ENCODE measurements at regions not wholly inside any gene's neighbourhood (a gene's known extent, or its start where the extent isn't known, plus 50 kb on each side); places are given as distances from the start of the nearest gene placed in this dataset.

DNA sequence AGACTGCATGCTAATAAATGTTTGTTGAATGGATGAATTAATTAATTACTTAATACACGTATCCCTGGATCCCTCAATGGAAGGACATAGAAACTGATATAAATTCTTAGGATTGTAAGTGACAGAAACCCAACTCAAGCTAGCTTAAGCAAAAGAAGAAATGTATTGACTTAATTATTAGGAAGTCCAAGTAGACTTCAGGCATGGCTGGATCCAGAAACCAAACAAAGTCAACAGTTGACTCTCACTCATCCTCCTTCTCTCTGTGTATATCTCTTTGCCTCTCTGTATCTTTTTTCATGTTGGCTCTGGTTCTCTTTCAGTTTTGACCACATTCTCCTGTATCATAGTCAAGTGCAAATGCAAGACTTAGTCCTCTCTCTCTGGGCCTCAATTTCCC is 82.0 kb upstream of the CTNNBL1 start:
- Histone ChIP-seq H3K79me2 (ENCODE audit: insufficient read depth, low read length) (no peaks in the 10 kb centered on the region), H3K27ac (ENCODE audit: low read length) (no peak overlapping the region), H4K20me1 (ENCODE audit: insufficient read depth, low read length) (0 out of 2 replicates have a peak, but pooled peaks cover 4% of the 10 kb centered on the region), H3K27me3 (ENCODE audit: insufficient read depth, low read length, poor library complexity) (no peaks in the 10 kb centered on the region), H3K9ac (ENCODE audit: low read depth, low read length) (no peak overlapping the region), H3K36me3 (ENCODE audit: insufficient read depth, low read length) (no peaks in the 10 kb centered on the region), H3K4me3 (ENCODE audit: low read depth in 1 of 2, low read length in 2 of 2) (no peak overlapping the region), H3K9me3 (ENCODE audit: insufficient read depth, low read length, severe bottlenecking) (no peaks in the 10 kb centered on the region), H2AFZ (ENCODE audit: low read depth, low read length) (no peak overlapping the region), H3K4me2 (ENCODE audit: insufficient read depth, low read length) (no peak overlapping the region), H3K4me1 (ENCODE audit: insufficient read depth, low read length) (no peaks in the 10 kb centered on the region)
- DNase-seq (no peak), ATAC-seq (ENCODE audit: insufficient read depth, low read depth) (no peak)
- no peak for TF ChIP-seq EZH2 (IDR thresholded peaks at IDR 0.05; ENCODE audit: borderline replicate concordance, low read depth, low read length, severe bottlenecking)
- TF ChIP-seq, protein P1, sequence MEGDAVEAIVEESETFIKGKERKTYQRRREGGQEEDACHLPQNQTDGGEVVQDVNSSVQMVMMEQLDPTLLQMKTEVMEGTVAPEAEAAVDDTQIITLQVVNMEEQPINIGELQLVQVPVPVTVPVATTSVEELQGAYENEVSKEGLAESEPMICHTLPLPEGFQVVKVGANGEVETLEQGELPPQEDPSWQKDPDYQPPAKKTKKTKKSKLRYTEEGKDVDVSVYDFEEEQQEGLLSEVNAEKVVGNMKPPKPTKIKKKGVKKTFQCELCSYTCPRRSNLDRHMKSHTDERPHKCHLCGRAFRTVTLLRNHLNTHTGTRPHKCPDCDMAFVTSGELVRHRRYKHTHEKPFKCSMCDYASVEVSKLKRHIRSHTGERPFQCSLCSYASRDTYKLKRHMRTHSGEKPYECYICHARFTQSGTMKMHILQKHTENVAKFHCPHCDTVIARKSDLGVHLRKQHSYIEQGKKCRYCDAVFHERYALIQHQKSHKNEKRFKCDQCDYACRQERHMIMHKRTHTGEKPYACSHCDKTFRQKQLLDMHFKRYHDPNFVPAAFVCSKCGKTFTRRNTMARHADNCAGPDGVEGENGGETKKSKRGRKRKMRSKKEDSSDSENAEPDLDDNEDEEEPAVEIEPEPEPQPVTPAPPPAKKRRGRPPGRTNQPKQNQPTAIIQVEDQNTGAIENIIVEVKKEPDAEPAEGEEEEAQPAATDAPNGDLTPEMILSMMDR (IDR thresholded peaks at IDR 0.05; ENCODE audit: borderline replicate concordance, extremely low read depth, low read length, poor library complexity, severe bottlenecking), result no peak

DNA sequence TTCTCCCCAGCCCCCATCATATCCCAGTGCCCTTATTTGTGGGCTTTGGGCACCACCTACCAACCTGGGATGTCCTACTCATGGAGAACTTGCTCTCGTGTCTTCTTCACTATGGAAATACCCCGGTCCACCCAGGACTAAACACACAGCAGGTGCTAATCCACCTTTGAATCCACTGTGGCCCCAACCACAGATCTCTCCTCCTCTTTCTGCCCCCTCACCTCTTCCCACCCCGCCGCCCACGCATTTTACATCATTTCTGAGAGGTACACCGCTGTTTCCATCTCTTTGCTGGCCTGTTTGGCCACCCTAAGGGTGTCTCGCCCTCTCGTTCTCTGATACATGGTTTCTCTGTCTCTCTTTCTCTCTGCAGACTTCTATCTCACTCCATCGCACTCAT is 82.5 kb upstream of the CTNNBL1 start:
- ATAC-seq (ENCODE audit: insufficient read depth, low read depth) (no peak), DNase-seq (no peak)
- H3K27ac ChIP-seq (ENCODE audit: low read length), result no peak overlapping the region
- H3K9ac ChIP-seq (ENCODE audit: low read depth, low read length), result no peak overlapping the region
- no peaks in the 10 kb centered on the region for H3K36me3 ChIP-seq (ENCODE audit: insufficient read depth, low read length)
- TF ChIP-seq, protein P1 (IDR thresholded peaks at IDR 0.05; ENCODE audit: borderline replicate concordance, extremely low read depth, low read length, poor library complexity, severe bottlenecking), result no peak
- no peak for TF ChIP-seq EZH2 (IDR thresholded peaks at IDR 0.05; ENCODE audit: borderline replicate concordance, low read depth, low read length, severe bottlenecking)
- H3K4me3 ChIP-seq (ENCODE audit: low read depth in 1 of 2, low read length in 2 of 2), result no peak overlapping the region
- no peaks in the 10 kb centered on the region for H3K79me2 ChIP-seq (ENCODE audit: insufficient read depth, low read length)
- no peak overlapping the region for H3K4me2 ChIP-seq (ENCODE audit: insufficient read depth, low read length)
- H4K20me1 ChIP-seq (ENCODE audit: insufficient read depth, low read length), result 0 out of 2 replicates have a peak, but pooled peaks cover 4% of the 10 kb centered on the region
- H3K4me1 ChIP-seq (ENCODE audit: insufficient read depth, low read length), result no peaks in the 10 kb centered on the region
- no peak overlapping the region for H2AFZ ChIP-seq (ENCODE audit: low read depth, low read length)
- no peaks in the 10 kb centered on the region for H3K9me3 ChIP-seq (ENCODE audit: insufficient read depth, low read length, severe bottlenecking)
- no peaks in the 10 kb centered on the region for H3K27me3 ChIP-seq (ENCODE audit: insufficient read depth, low read length, poor library complexity)

DNA sequence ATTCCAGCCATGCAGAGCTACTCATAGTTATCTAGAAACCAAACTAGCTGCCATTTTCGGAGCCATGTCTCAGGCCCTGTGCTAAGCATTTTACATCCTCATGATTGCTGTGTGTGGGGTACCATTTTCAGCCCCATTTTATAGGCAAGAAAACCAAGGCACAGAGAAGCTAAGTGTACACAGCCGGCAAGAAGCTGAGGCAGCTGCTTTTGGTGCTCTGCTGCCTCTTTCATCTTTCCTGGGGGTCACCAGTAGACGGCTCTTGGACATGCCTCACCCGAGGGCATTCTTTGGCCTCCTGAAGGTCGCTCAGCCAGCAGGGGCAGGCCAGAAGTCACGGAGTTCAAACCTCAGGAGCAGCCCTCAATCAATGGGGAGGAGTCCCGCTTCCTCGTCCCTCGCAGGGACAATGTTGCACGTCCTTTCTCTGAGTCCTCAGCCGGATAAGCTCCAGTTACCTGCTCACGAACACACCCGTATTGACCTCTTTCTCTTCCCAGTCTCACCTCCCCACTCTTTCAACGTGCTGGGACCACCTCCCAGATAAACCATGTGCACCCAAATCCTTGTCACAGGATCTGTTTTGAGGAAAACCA is 82.6 kb upstream of the BLCAP start:
- no peaks in the 10 kb centered on the region for H3K79me2 ChIP-seq (ENCODE audit: insufficient read depth, low read length)
- no peak overlapping the region for H3K4me2 ChIP-seq (ENCODE audit: insufficient read depth, low read length)
- H3K27ac ChIP-seq (ENCODE audit: low read length), result no peak overlapping the region
- H3K36me3 ChIP-seq (ENCODE audit: insufficient read depth, low read length), result no peaks in the 10 kb centered on the region
- H3K9me3 ChIP-seq (ENCODE audit: insufficient read depth, low read length, severe bottlenecking), result no peaks in the 10 kb centered on the region
- no peak overlapping the region for H3K4me3 ChIP-seq (ENCODE audit: low read depth in 1 of 2, low read length in 2 of 2)
- H2AFZ ChIP-seq (ENCODE audit: low read depth, low read length), result no peak overlapping the region
- no peaks in the 10 kb centered on the region for H3K4me1 ChIP-seq (ENCODE audit: insufficient read depth, low read length)
- H4K20me1 ChIP-seq (ENCODE audit: insufficient read depth, low read length), result 0 out of 2 replicates have a peak, but pooled peaks cover 4% of the 10 kb centered on the region
- ATAC-seq (ENCODE audit: insufficient read depth, low read depth) (no peak), DNase-seq (no peak)
- TF ChIP-seq, protein P1 (IDR thresholded peaks at IDR 0.05; ENCODE audit: borderline replicate concordance, extremely low read depth, low read length, poor library complexity, severe bottlenecking), result no peak
- TF ChIP-seq EZH2 (IDR thresholded peaks at IDR 0.05; ENCODE audit: borderline replicate concordance, low read depth, low read length, severe bottlenecking), result no peak
- peaks cover under 1% of the 10 kb centered on the region for H3K27me3 ChIP-seq (ENCODE audit: insufficient read depth, low read length, poor library complexity)
- no peak overlapping the region for H3K9ac ChIP-seq (ENCODE audit: low read depth, low read length)

Data from DND-41 (cell line).